GM23338 (cell line): ENCODE measurements at regions not wholly inside any gene's neighbourhood (a gene's known extent, or its start where the extent isn't known, plus 50 kb on each side); places are given as distances from the start of the nearest gene placed in this dataset.

Experiments used
- CREB1 ChIP-seq: fragments of 250-450 bp; sonication (Bioruptor Pico); IDR thresholded peaks from 2 replicates; pipeline ENCODE4 v1.5.0; 2020; ENCODE audit warnings: low read depth, mild to moderate bottlenecking, moderate library complexity
- CTCF ChIP-seq, 2 experiments: fragments of 200-600 bp in 1 of 2; sonication (generic) in 1 of 2; conservative IDR thresholded peaks; 2 replicates each; pipeline versions ENCODE4 v1.5.1 to v1.6.1; 2016 to 2017; ENCODE audit warnings: antibody characterized with exemption in 2 of 2, low read depth in 2 of 2, mild to moderate bottlenecking in 2 of 2, moderate library complexity in 1 of 2
- EZH2 ChIP-seq: fragments of 200-600 bp; sonication (generic); IDR thresholded peaks from one replicate; pipeline ENCODE4 v1.8.0; 2017; ENCODE audit warnings: antibody characterized with exemption, mild to moderate bottlenecking, low read depth; ENCODE audit not compliant: unreplicated experiment
- EZH2phosphoT487 ChIP-seq: fragments of 200-600 bp; sonication (generic); IDR thresholded peaks from one replicate; pipeline ENCODE4 v1.8.1; 2018; ENCODE audit warnings: antibody characterized with exemption; ENCODE audit not compliant: unreplicated experiment
- JUNB ChIP-seq: IDR thresholded peaks from one replicate; pipeline ENCODE4 v1.6.1; 2016; ENCODE audit warnings: antibody characterized with exemption; ENCODE audit not compliant: unreplicated experiment
- NANOG ChIP-seq: IDR thresholded peaks from 2 replicates; pipeline ENCODE4 v1.6.1; 2016; ENCODE audit warnings: antibody characterized with exemption, borderline replicate concordance
- POLR2AphosphoS5 ChIP-seq: IDR thresholded peaks from 2 replicates; pipeline ENCODE4 v1.6.1; 2016; ENCODE audit warnings: antibody characterized with exemption, low read depth
- STAT1 ChIP-seq: IDR thresholded peaks from one replicate; pipeline ENCODE4 v1.6.1; 2016; ENCODE audit warnings: antibody characterized with exemption; ENCODE audit not compliant: unreplicated experiment
- ZNF114 ChIP-seq: fragments of 250-450 bp; sonication (Bioruptor Pico); IDR thresholded peaks from 2 replicates; pipeline ENCODE4 v1.5.0; 2020; ENCODE audit warnings: mild to moderate bottlenecking, moderate library complexity
- ZNF331 ChIP-seq: fragments of 250-450 bp; sonication (Bioruptor Pico); IDR thresholded peaks from 2 replicates; pipeline ENCODE4 v1.5.0; 2020; ENCODE audit warnings: low read depth, mild to moderate bottlenecking, moderate library complexity
- ZNF462 ChIP-seq: fragments of 250-450 bp; sonication (Bioruptor Pico); IDR thresholded peaks from 2 replicates; pipeline ENCODE4 v1.5.0; 2020; ENCODE audit warnings: mild to moderate bottlenecking, moderate library complexity
- TF ChIP-seq, protein P1 (sequence below): IDR thresholded peaks from one replicate; pipeline ENCODE4 v1.6.1; 2018; ENCODE audit warnings: antibody characterized with exemption; ENCODE audit not compliant: unreplicated experiment
- TF ChIP-seq, protein P2 (sequence below): IDR thresholded peaks from 2 replicates; pipeline ENCODE4 v1.6.1; 2016; ENCODE audit warnings: antibody characterized with exemption

DNA sequence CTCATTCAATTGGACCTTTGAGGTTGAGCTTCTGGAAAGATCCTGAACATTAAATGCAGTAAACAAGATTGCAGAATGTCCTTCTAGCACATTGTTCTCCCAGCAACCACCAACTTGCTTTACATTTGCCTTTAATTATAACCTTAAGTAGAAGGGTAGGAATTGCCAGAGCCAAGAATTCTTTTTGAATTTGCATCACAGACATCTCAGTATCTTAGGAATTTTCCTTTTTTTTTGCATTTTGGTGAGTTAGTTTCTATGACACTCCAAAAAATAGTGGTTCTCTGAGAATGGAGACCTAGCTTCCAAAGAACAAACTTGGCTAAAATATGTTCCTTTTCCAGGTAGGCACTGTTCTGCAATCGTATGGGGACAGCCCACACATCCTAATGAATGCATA, 456.0 kb downstream of the GATA3 start:
- TF ChIP-seq EZH2phosphoT487 (no peak), CTCF (conservative IDR thresholded peaks at IDR 0.05; ENCODE audit: low read depth in 2 of 2) (no peak), EZH2 (no peak), POLR2AphosphoS5 (no peak), CREB1 (CRISPR knock-in tag) (no peak), ZNF331 (CRISPR knock-in tag) (no peak), ZNF114 (CRISPR knock-in tag) (no peak), JUNB (no peak), STAT1 (no peak), NANOG (no peak), ZNF462 (CRISPR knock-in tag) (no peak)
- TF ChIP-seq, protein P1, sequence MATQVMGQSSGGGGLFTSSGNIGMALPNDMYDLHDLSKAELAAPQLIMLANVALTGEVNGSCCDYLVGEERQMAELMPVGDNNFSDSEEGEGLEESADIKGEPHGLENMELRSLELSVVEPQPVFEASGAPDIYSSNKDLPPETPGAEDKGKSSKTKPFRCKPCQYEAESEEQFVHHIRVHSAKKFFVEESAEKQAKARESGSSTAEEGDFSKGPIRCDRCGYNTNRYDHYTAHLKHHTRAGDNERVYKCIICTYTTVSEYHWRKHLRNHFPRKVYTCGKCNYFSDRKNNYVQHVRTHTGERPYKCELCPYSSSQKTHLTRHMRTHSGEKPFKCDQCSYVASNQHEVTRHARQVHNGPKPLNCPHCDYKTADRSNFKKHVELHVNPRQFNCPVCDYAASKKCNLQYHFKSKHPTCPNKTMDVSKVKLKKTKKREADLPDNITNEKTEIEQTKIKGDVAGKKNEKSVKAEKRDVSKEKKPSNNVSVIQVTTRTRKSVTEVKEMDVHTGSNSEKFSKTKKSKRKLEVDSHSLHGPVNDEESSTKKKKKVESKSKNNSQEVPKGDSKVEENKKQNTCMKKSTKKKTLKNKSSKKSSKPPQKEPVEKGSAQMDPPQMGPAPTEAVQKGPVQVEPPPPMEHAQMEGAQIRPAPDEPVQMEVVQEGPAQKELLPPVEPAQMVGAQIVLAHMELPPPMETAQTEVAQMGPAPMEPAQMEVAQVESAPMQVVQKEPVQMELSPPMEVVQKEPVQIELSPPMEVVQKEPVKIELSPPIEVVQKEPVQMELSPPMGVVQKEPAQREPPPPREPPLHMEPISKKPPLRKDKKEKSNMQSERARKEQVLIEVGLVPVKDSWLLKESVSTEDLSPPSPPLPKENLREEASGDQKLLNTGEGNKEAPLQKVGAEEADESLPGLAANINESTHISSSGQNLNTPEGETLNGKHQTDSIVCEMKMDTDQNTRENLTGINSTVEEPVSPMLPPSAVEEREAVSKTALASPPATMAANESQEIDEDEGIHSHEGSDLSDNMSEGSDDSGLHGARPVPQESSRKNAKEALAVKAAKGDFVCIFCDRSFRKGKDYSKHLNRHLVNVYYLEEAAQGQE, result no peak
- TF ChIP-seq, protein P2, sequence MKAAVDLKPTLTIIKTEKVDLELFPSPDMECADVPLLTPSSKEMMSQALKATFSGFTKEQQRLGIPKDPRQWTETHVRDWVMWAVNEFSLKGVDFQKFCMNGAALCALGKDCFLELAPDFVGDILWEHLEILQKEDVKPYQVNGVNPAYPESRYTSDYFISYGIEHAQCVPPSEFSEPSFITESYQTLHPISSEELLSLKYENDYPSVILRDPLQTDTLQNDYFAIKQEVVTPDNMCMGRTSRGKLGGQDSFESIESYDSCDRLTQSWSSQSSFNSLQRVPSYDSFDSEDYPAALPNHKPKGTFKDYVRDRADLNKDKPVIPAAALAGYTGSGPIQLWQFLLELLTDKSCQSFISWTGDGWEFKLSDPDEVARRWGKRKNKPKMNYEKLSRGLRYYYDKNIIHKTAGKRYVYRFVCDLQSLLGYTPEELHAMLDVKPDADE, result no peak
